Mesenchymal stem cell (in vitro differentiated cells and primary cell): ENCODE measurements at regions not wholly inside any gene's neighbourhood (a gene's known extent, or its start where the extent isn't known, plus 50 kb on each side); places are given as distances from the start of the nearest gene placed in this dataset.

ENCODE experiments used
- DNase-seq: peaks from one replicate; pipeline ENCODE4 v3.0.0-alpha.2; 2013
- H2AFZ ChIP-seq: one replicate; pipeline ENCODE4 v1.6.1; 2013; ENCODE audit warnings: low read depth, mild to moderate bottlenecking, control low read depth, inconsistent platforms, low read length, moderate library complexity
- H2AK5ac ChIP-seq: 2 replicates; pipeline ENCODE4 v1.6.1; 2013; ENCODE audit warnings: low read length, moderate library complexity, mild to moderate bottlenecking, inconsistent platforms; ENCODE audit not compliant: severe bottlenecking
- H2BK120ac ChIP-seq: one replicate; pipeline ENCODE4 v1.6.1; 2013; ENCODE audit warnings: low read depth, mild to moderate bottlenecking, inconsistent platforms, low read length, moderate library complexity
- H2BK12ac ChIP-seq, 2 experiments: one replicate each; pipeline ENCODE4 v1.6.1; 2013; ENCODE audit warnings: inconsistent platforms in 2 of 2, low read length in 2 of 2, mild to moderate bottlenecking in 2 of 2, moderate library complexity in 2 of 2, control low read depth in 1 of 2
- H2BK15ac ChIP-seq: one replicate; pipeline ENCODE4 v1.6.1; 2013; ENCODE audit warnings: mild to moderate bottlenecking, low read depth, inconsistent platforms; ENCODE audit not compliant: poor library complexity, severe bottlenecking
- H2BK5ac ChIP-seq: 2 replicates; pipeline ENCODE4 v1.6.1; 2013; ENCODE audit warnings: low read depth, mild to moderate bottlenecking, low read length, control low read depth, inconsistent platforms; ENCODE audit not compliant: poor library complexity, severe bottlenecking
- H3K14ac ChIP-seq, 2 experiments: one replicate each; pipeline ENCODE4 v1.6.1; 2013; ENCODE audit warnings: inconsistent platforms in 2 of 2, low read length in 2 of 2, control low read depth in 1 of 2, mild to moderate bottlenecking in 1 of 2, moderate library complexity in 1 of 2
- H3K18ac ChIP-seq, 2 experiments: one replicate each; pipeline ENCODE4 v1.6.1; 2013; ENCODE audit warnings: inconsistent platforms in 2 of 2, low read length in 2 of 2, control low read depth in 1 of 2, low read depth in 1 of 2, mild to moderate bottlenecking in 1 of 2
- H3K23ac ChIP-seq, 2 experiments: one replicate each; pipeline ENCODE4 v1.6.1; 2013; ENCODE audit warnings: inconsistent platforms in 2 of 2, low read length in 2 of 2, mild to moderate bottlenecking in 2 of 2, moderate library complexity in 2 of 2, control low read depth in 1 of 2
- H3K27ac ChIP-seq: 2 replicates; pipeline ENCODE4 v1.5.1; 2013; ENCODE audit warnings: mild to moderate bottlenecking, moderate library complexity, low read length, control low read depth, inconsistent platforms; ENCODE audit not compliant: poor library complexity, severe bottlenecking
- H3K27me3 ChIP-seq, 2 experiments: 2 replicates each; pipeline versions ENCODE4 v1.6.1 to v1.7.0; 2013; ENCODE audit warnings: low read length in 2 of 2, mild to moderate bottlenecking in 2 of 2, moderate library complexity in 2 of 2, control low read depth in 1 of 2, inconsistent platforms in 1 of 2; ENCODE audit not compliant: control insufficient read depth in 1 of 2, insufficient read depth in 1 of 2
- H3K36me3 ChIP-seq, 2 experiments: 2 replicates each; pipeline versions ENCODE4 v1.6.1 to v1.7.0; 2013; ENCODE audit warnings: low read length in 2 of 2, control low read depth in 1 of 2, inconsistent platforms in 1 of 2, low read depth in 1 of 2, mild to moderate bottlenecking in 1 of 2; ENCODE audit not compliant: insufficient read depth in 2 of 2, control insufficient read depth in 1 of 2
- H3K4ac ChIP-seq, 2 experiments: one replicate each; pipeline ENCODE4 v1.6.1; 2013; ENCODE audit warnings: inconsistent platforms in 2 of 2, low read length in 2 of 2, mild to moderate bottlenecking in 2 of 2, moderate library complexity in 2 of 2, control low read depth in 1 of 2, low read depth in 1 of 2
- H3K4me1 ChIP-seq: 2 replicates; pipeline ENCODE4 v1.6.1; 2013; ENCODE audit warnings: low read depth, low read length, control low read depth; ENCODE audit not compliant: control insufficient read depth, insufficient read depth
- H3K4me2 ChIP-seq: 2 replicates; pipeline ENCODE4 v1.6.1; 2013; ENCODE audit warnings: low read length, mild to moderate bottlenecking, inconsistent platforms; ENCODE audit not compliant: poor library complexity, severe bottlenecking
- H3K4me3 ChIP-seq, 2 experiments: 2 replicates each; pipeline versions ENCODE4 v1.5.1 to v1.7.0; 2013; ENCODE audit warnings: low read length in 2 of 2, mild to moderate bottlenecking in 2 of 2, control low read depth in 1 of 2, low read depth in 1 of 2; ENCODE audit not compliant: insufficient read depth in 1 of 2
- H3K79me1 ChIP-seq: replicated peaks from 2 replicates; pipeline ENCODE4 v1.6.1; 2013; ENCODE audit warnings: mild to moderate bottlenecking, control low read depth, low read length, inconsistent platforms; ENCODE audit not compliant: poor library complexity, severe bottlenecking
- H3K9ac ChIP-seq: 2 replicates; pipeline ENCODE4 v1.7.0; 2013; ENCODE audit warnings: mild to moderate bottlenecking, low read length, moderate library complexity
- H3K9me3 ChIP-seq: 2 replicates; pipeline ENCODE4 v1.7.0; 2013; ENCODE audit warnings: mild to moderate bottlenecking, low read length; ENCODE audit not compliant: control insufficient read depth
- H4K8ac ChIP-seq: one replicate; pipeline ENCODE4 v1.6.1; 2013; ENCODE audit warnings: inconsistent platforms, mild to moderate bottlenecking, low read length, moderate library complexity
- H4K91ac ChIP-seq: one replicate; pipeline ENCODE4 v1.6.1; 2013; ENCODE audit warnings: mild to moderate bottlenecking, low read length, inconsistent platforms
- WGBS: methylation state at CpG from one replicate; pipeline ENCODE4 v1.1.7; 2013; ENCODE audit warnings: mixed read lengths; 5-methylcytosine and 5-hydroxymethylcytosine counted together

GRCh38 chr2:12412898-12413305, 303.8 kb upstream of the TRIB2 start:
- no peak overlapping the region for H3K4ac ChIP-seq
- H4K91ac ChIP-seq: peak overlapping the region; percentile 48
- WGBS: 13% methylated on average over 3 of the region's 3 CpGs
- peak; percentile 78 for DNase-seq
- H2AFZ ChIP-seq: peak overlapping the region; percentile 20
- no peaks in the 10 kb centered on the region for H3K27me3 ChIP-seq
- no peaks in the 10 kb centered on the region for H3K36me3 ChIP-seq
- H3K4me2 ChIP-seq: no peak overlapping the region
- no peak overlapping the region for H3K4me3 ChIP-seq
- H3K18ac ChIP-seq: peak overlapping the region; percentile 46 to 67
- no peak overlapping the region for H3K27ac ChIP-seq
- no peaks in the 10 kb centered on the region for H3K4me1 ChIP-seq
- no peak overlapping the region for H3K14ac ChIP-seq
- H4K8ac ChIP-seq: peak overlapping the region; percentile 87
- no peaks in the 10 kb centered on the region for H3K79me1 ChIP-seq
- no peak overlapping the region for H2BK5ac ChIP-seq
- no peak overlapping the region for H3K9ac ChIP-seq
- H2BK12ac ChIP-seq: no peak overlapping the region
- no peak overlapping the region for H2BK15ac ChIP-seq
- no peak overlapping the region for H3K23ac ChIP-seq
- no peak overlapping the region for H2AK5ac ChIP-seq
- peak overlapping the region; percentile 27 for H2BK120ac ChIP-seq
- peaks cover 8% of the 10 kb centered on the region for H3K9me3 ChIP-seq

DNA sequence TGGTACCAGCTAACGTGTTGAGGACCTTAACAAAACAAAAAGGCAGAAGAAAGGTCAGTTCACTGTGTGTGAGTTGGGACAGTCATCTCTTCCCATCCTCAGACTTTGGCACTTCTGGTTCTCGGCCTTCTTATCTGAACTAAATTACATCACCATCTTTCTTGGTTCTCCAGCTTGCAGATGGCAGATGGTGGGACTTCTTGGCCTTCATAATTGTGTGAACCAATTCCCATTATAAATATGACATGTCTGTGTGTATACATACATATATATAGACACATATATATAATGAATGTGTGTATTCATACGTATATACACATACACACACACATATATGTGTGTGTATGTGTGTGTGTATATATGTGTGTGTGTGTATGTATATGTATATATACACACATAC, 301.2 kb upstream of the TRIB2 start:
- H3K27me3 ChIP-seq: no peaks in the 10 kb centered on the region
- no peak overlapping the region for H2BK12ac ChIP-seq
- no peak overlapping the region for H3K27ac ChIP-seq
- H2BK15ac ChIP-seq: no peak overlapping the region
- no peak overlapping the region for H3K4me2 ChIP-seq
- H3K36me3 ChIP-seq: no peaks in the 10 kb centered on the region
- H3K9ac ChIP-seq: no peak overlapping the region
- no peak overlapping the region for H2AK5ac ChIP-seq
- H3K23ac ChIP-seq: no peak overlapping the region
- H3K4ac ChIP-seq: no peak overlapping the region
- no peak for DNase-seq
- H2BK120ac ChIP-seq: no peak overlapping the region
- H2BK5ac ChIP-seq: no peak overlapping the region
- no peak overlapping the region for H4K8ac ChIP-seq
- H3K79me1 ChIP-seq: no peaks in the 10 kb centered on the region
- H3K4me3 ChIP-seq: no peak overlapping the region
- H3K9me3 ChIP-seq: peaks cover 8% of the 10 kb centered on the region
- WGBS: 82% methylated on average over 2 of the region's 3 CpGs
- H2AFZ ChIP-seq: no peak overlapping the region
- no peak overlapping the region for H4K91ac ChIP-seq
- H3K4me1 ChIP-seq: no peaks in the 10 kb centered on the region
- no peak overlapping the region for H3K14ac ChIP-seq
- H3K18ac ChIP-seq: no peak overlapping the region

GRCh38 chr2:12416600-12416999, 300.1 kb upstream of the TRIB2 start:
- Histone ChIP-seq H3K4me1 (no peaks in the 10 kb centered on the region), H4K8ac (no peak overlapping the region), H3K18ac (no peak overlapping the region), H3K9ac (no peak overlapping the region), H2AK5ac (no peak overlapping the region), H3K4ac (no peak overlapping the region), H3K9me3 (peaks cover 3% of the 10 kb centered on the region), H2BK5ac (no peak overlapping the region), H3K4me2 (no peak overlapping the region), H3K79me1 (no peaks in the 10 kb centered on the region), H3K4me3 (no peak overlapping the region), H2AFZ (no peak overlapping the region), H3K23ac (no peak overlapping the region), H4K91ac (no peak overlapping the region), H3K36me3 (no peaks in the 10 kb centered on the region), H3K27me3 (no peaks in the 10 kb centered on the region), H2BK12ac (peak overlapping the region in 1 of 2 experiments; percentile 46), H3K27ac (no peak overlapping the region), H2BK15ac (no peak overlapping the region), H3K14ac (no peak overlapping the region), H2BK120ac (no peak overlapping the region)
- WGBS: 100% methylated on average over 3 of the region's 6 CpGs
- DNase-seq: no peak

- Histone ChIP-seq H3K18ac (no peak overlapping the region), H3K9ac (no peak overlapping the region), H3K4ac (no peak overlapping the region), H3K23ac (no peak overlapping the region), H3K4me3 (no peak overlapping the region), H3K14ac (no peak overlapping the region), H2BK120ac (no peak overlapping the region), H3K4me2 (no peak overlapping the region), H3K27me3 (no peaks in the 10 kb centered on the region), H3K4me1 (no peaks in the 10 kb centered on the region), H3K9me3 (no peaks in the 10 kb centered on the region), H2BK15ac (no peak overlapping the region), H3K27ac (no peak overlapping the region), H3K36me3 (no peaks in the 10 kb centered on the region), H2AK5ac (no peak overlapping the region), H4K8ac (no peak overlapping the region), H2AFZ (no peak overlapping the region), H4K91ac (no peak overlapping the region), H2BK5ac (no peak overlapping the region), H3K79me1 (no peaks in the 10 kb centered on the region), H2BK12ac (no peak overlapping the region)
- DNase-seq: no peak
- 92% methylated on average over 5 of the region's 6 CpGs for WGBS
These were observed 298.9 kb upstream of the TRIB2 start for GRCh38 chr2:12417786-12418185.
